ENCODE measurements at regions not wholly inside any gene's neighbourhood (a gene's known extent, or its start where the extent isn't known, plus 50 kb on each side); places are given as distances from the start of the nearest gene placed in this dataset.

GRCh38 chr7:18179093-18179492, 151.4 kb upstream of the PRPS1L1 start:
- peak overlapping the region in 1 of 2 experiments; percentile 62 for H3K27ac ChIP-seq (ENCODE audit: insufficient read depth in 1 of 2, low read depth in 1 of 2, low read length in 2 of 2, poor library complexity in 1 of 2, severe bottlenecking in 2 of 2)
- ChIA-PET POLR2A (no interaction called here), CTCF (no interaction called here)
- peaks cover 0 to 3% (median 0%) of the 10 kb centered on the region in 5 experiments for H3K9me3 ChIP-seq (ENCODE audit: control extremely low read depth in 1 of 5, control insufficient read depth in 4 of 5, insufficient read depth in 2 of 5, low read depth in 1 of 5, low read length in 4 of 5)
- no peak overlapping the region for H3K4me3 ChIP-seq (ENCODE audit: control insufficient read depth in 1 of 7, extremely low read depth in 1 of 7, insufficient read depth in 4 of 7, low read depth in 2 of 7, low read length in 6 of 7)
- DNase-seq: peak in 2 of 3 donors; percentile 25 to 41
- no peaks in the 10 kb centered on the region for H3K27me3 ChIP-seq (replicated peaks in 2 of 5; ENCODE audit: control insufficient read depth in 4 of 5, insufficient read depth in 5 of 5, low read length in 4 of 5)
- peaks cover 6 to 38% (median 24%) of the 10 kb centered on the region in 4 experiments for H3K4me1 ChIP-seq (ENCODE audit: control extremely low read depth in 1 of 4, control insufficient read depth in 4 of 4, insufficient read depth in 4 of 4, low read length in 3 of 4)
- no peaks in the 10 kb centered on the region for H3K36me3 ChIP-seq (ENCODE audit: control insufficient read depth in 4 of 4, insufficient read depth in 4 of 4, low read length in 3 of 4)

- Histone ChIP-seq H3K4me1 (ENCODE audit: control extremely low read depth in 1 of 4, control insufficient read depth in 4 of 4, insufficient read depth in 4 of 4, low read length in 3 of 4) (peaks cover 6 to 37% (median 24%) of the 10 kb centered on the region in 4 experiments), H3K9me3 (ENCODE audit: control extremely low read depth in 1 of 5, control insufficient read depth in 4 of 5, insufficient read depth in 2 of 5, low read depth in 1 of 5, low read length in 4 of 5) (no peaks in the 10 kb centered on the region), H3K27ac (ENCODE audit: insufficient read depth in 1 of 2, low read depth in 1 of 2, low read length in 2 of 2, poor library complexity in 1 of 2, severe bottlenecking in 2 of 2) (no peak overlapping the region), H3K27me3 (replicated peaks in 2 of 5; ENCODE audit: control insufficient read depth in 4 of 5, insufficient read depth in 5 of 5, low read length in 4 of 5) (no peaks in the 10 kb centered on the region), H3K4me3 (ENCODE audit: control insufficient read depth in 1 of 7, extremely low read depth in 1 of 7, insufficient read depth in 4 of 7, low read depth in 2 of 7, low read length in 6 of 7) (no peak overlapping the region), H3K36me3 (ENCODE audit: control insufficient read depth in 4 of 4, insufficient read depth in 4 of 4, low read length in 3 of 4) (no peaks in the 10 kb centered on the region)
- CTCF ChIA-PET: interaction anchor here (1.0 kb wide), 1 partner anchor 49 kb away, joined by 3 read pairs; no protein-coding TSS in a partner anchor
- POLR2A ChIA-PET: no interaction called here
- peak; percentile 37 to 89 (median 80) for DNase-seq
- WGBS (ENCODE audit: insufficient coverage): no CpG with 5 or more reads among the region's 1 CpG
Observed at GRCh38 chr7:18180685-18181084, 153.0 kb upstream of the PRPS1L1 start.

GRCh38 chr7:18189500-18190126, 162.0 kb upstream of the PRPS1L1 start:
- H3K36me3 ChIP-seq (ENCODE audit: control insufficient read depth in 4 of 4, insufficient read depth in 4 of 4, low read length in 3 of 4): no peaks in the 10 kb centered on the region
- ChIA-PET CTCF (no interaction called here), POLR2A (no interaction called here)
- peaks cover 0 to 11% (median 8%) of the 10 kb centered on the region in 4 experiments for H3K4me1 ChIP-seq (ENCODE audit: control extremely low read depth in 1 of 4, control insufficient read depth in 4 of 4, insufficient read depth in 4 of 4, low read length in 3 of 4)
- no peak for DNase-seq
- H3K27me3 ChIP-seq (replicated peaks in 2 of 5; ENCODE audit: control insufficient read depth in 4 of 5, insufficient read depth in 5 of 5, low read length in 4 of 5): no peaks in the 10 kb centered on the region
- no peak overlapping the region for H3K27ac ChIP-seq (ENCODE audit: insufficient read depth in 1 of 2, low read depth in 1 of 2, low read length in 2 of 2, poor library complexity in 1 of 2, severe bottlenecking in 2 of 2)
- H3K4me3 ChIP-seq (ENCODE audit: control insufficient read depth in 1 of 7, extremely low read depth in 1 of 7, insufficient read depth in 4 of 7, low read depth in 2 of 7, low read length in 6 of 7): no peak overlapping the region
- no peaks in the 10 kb centered on the region for H3K9me3 ChIP-seq (ENCODE audit: control extremely low read depth in 1 of 5, control insufficient read depth in 4 of 5, insufficient read depth in 2 of 5, low read depth in 1 of 5, low read length in 4 of 5)
- 100% methylated on average over 4 of the region's 5 CpGs for WGBS (ENCODE audit: insufficient coverage)

GRCh38 chr7:18191341-18191740, 163.7 kb upstream of the PRPS1L1 start:
- peaks cover 0 to 11% (median 8%) of the 10 kb centered on the region in 4 experiments for H3K4me1 ChIP-seq (ENCODE audit: control extremely low read depth in 1 of 4, control insufficient read depth in 4 of 4, insufficient read depth in 4 of 4, low read length in 3 of 4)
- CTCF ChIA-PET: interaction anchor here (1.5 to 1.6 kb wide), 2 partner anchors 10 to 16 kb away, joined by 3 read pairs; no protein-coding TSS in a partner anchor

GRCh38 chr7:18191862-18192625, 164.4 kb upstream of the PRPS1L1 start:
- no peak overlapping the region for H3K4me3 ChIP-seq (ENCODE audit: control insufficient read depth in 1 of 7, extremely low read depth in 1 of 7, insufficient read depth in 4 of 7, low read depth in 2 of 7, low read length in 6 of 7)
- no peaks in the 10 kb centered on the region for H3K36me3 ChIP-seq (ENCODE audit: control insufficient read depth in 4 of 4, insufficient read depth in 4 of 4, low read length in 3 of 4)
- WGBS (ENCODE audit: insufficient coverage): 96% methylated on average over 4 of the region's 8 CpGs
- ChIA-PET CTCF (interaction anchor here (1.6 kb wide), 1 partner anchor 9 kb away, joined by 3 read pairs; no protein-coding TSS in a partner anchor), POLR2A (no interaction called here)
- H3K27ac ChIP-seq (ENCODE audit: insufficient read depth in 1 of 2, low read depth in 1 of 2, low read length in 2 of 2, poor library complexity in 1 of 2, severe bottlenecking in 2 of 2): no peak overlapping the region
- no peaks in the 10 kb centered on the region for H3K9me3 ChIP-seq (ENCODE audit: control extremely low read depth in 1 of 5, control insufficient read depth in 4 of 5, insufficient read depth in 2 of 5, low read depth in 1 of 5, low read length in 4 of 5)
- H3K4me1 ChIP-seq (ENCODE audit: control extremely low read depth in 1 of 4, control insufficient read depth in 4 of 4, insufficient read depth in 4 of 4, low read length in 3 of 4): peaks cover 0 to 11% (median 8%) of the 10 kb centered on the region in 4 experiments
- H3K27me3 ChIP-seq (replicated peaks in 2 of 5; ENCODE audit: control insufficient read depth in 4 of 5, insufficient read depth in 5 of 5, low read length in 4 of 5): no peaks in the 10 kb centered on the region
- no peak for DNase-seq

More at GRCh38 chr7:18191341-18191740, 163.7 kb upstream of the PRPS1L1 start:
- POLR2A ChIA-PET: no interaction called here
- peak; percentile 17 to 79 (median 67) for DNase-seq
- no CpG with 5 or more reads among the region's 2 CpGs for WGBS (ENCODE audit: insufficient coverage)
- H3K27ac ChIP-seq (ENCODE audit: insufficient read depth in 1 of 2, low read depth in 1 of 2, low read length in 2 of 2, poor library complexity in 1 of 2, severe bottlenecking in 2 of 2): peak overlapping the region in 1 of 2 experiments; percentile 31
- H3K9me3 ChIP-seq (ENCODE audit: control extremely low read depth in 1 of 5, control insufficient read depth in 4 of 5, insufficient read depth in 2 of 5, low read depth in 1 of 5, low read length in 4 of 5): no peaks in the 10 kb centered on the region
- no peaks in the 10 kb centered on the region for H3K27me3 ChIP-seq (replicated peaks in 2 of 5; ENCODE audit: control insufficient read depth in 4 of 5, insufficient read depth in 5 of 5, low read length in 4 of 5)
- no peaks in the 10 kb centered on the region for H3K36me3 ChIP-seq (ENCODE audit: control insufficient read depth in 4 of 4, insufficient read depth in 4 of 4, low read length in 3 of 4)
- H3K4me3 ChIP-seq (ENCODE audit: control insufficient read depth in 1 of 7, extremely low read depth in 1 of 7, insufficient read depth in 4 of 7, low read depth in 2 of 7, low read length in 6 of 7): no peak overlapping the region

GRCh38 chr7:18194616-18195015, 167.0 kb upstream of the PRPS1L1 start:
- Histone ChIP-seq H3K4me3 (ENCODE audit: control insufficient read depth in 1 of 7, extremely low read depth in 1 of 7, insufficient read depth in 4 of 7, low read depth in 2 of 7, low read length in 6 of 7) (no peak overlapping the region), H3K36me3 (ENCODE audit: control insufficient read depth in 4 of 4, insufficient read depth in 4 of 4, low read length in 3 of 4) (no peaks in the 10 kb centered on the region), H3K4me1 (ENCODE audit: control extremely low read depth in 1 of 4, control insufficient read depth in 4 of 4, insufficient read depth in 4 of 4, low read length in 3 of 4) (peaks cover 0 to 11% (median 8%) of the 10 kb centered on the region in 4 experiments), H3K9me3 (ENCODE audit: control extremely low read depth in 1 of 5, control insufficient read depth in 4 of 5, insufficient read depth in 2 of 5, low read depth in 1 of 5, low read length in 4 of 5) (peaks cover 0 to 2% (median 0%) of the 10 kb centered on the region in 5 experiments), H3K27ac (ENCODE audit: insufficient read depth in 1 of 2, low read depth in 1 of 2, low read length in 2 of 2, poor library complexity in 1 of 2, severe bottlenecking in 2 of 2) (no peak overlapping the region), H3K27me3 (replicated peaks in 2 of 5; ENCODE audit: control insufficient read depth in 4 of 5, insufficient read depth in 5 of 5, low read length in 4 of 5) (no peaks in the 10 kb centered on the region)
- no peak for DNase-seq
- CTCF ChIA-PET: no interaction called here
- POLR2A ChIA-PET: no interaction called here

GRCh38 chr7:18196638-18197037, 169.0 kb upstream of the PRPS1L1 start:
- 100% methylated on average over 3 of the region's 3 CpGs for WGBS (ENCODE audit: insufficient coverage)
- Histone ChIP-seq H3K4me3 (ENCODE audit: control insufficient read depth in 1 of 7, extremely low read depth in 1 of 7, insufficient read depth in 4 of 7, low read depth in 2 of 7, low read length in 6 of 7) (no peak overlapping the region), H3K27ac (ENCODE audit: insufficient read depth in 1 of 2, low read depth in 1 of 2, low read length in 2 of 2, poor library complexity in 1 of 2, severe bottlenecking in 2 of 2) (no peak overlapping the region), H3K4me1 (ENCODE audit: control extremely low read depth in 1 of 4, control insufficient read depth in 4 of 4, insufficient read depth in 4 of 4, low read length in 3 of 4) (peaks cover 0 to 4% (median 2%) of the 10 kb centered on the region in 4 experiments), H3K9me3 (ENCODE audit: control extremely low read depth in 1 of 5, control insufficient read depth in 4 of 5, insufficient read depth in 2 of 5, low read depth in 1 of 5, low read length in 4 of 5) (peaks cover 0 to 2% (median 0%) of the 10 kb centered on the region in 5 experiments), H3K36me3 (ENCODE audit: control insufficient read depth in 4 of 4, insufficient read depth in 4 of 4, low read length in 3 of 4) (no peaks in the 10 kb centered on the region), H3K27me3 (replicated peaks in 2 of 5; ENCODE audit: control insufficient read depth in 4 of 5, insufficient read depth in 5 of 5, low read length in 4 of 5) (no peaks in the 10 kb centered on the region)
- ChIA-PET POLR2A (no interaction called here), CTCF (interaction anchor here (2.8 kb wide), 1 partner anchor 18 kb away, joined by 14 read pairs; no protein-coding TSS in a partner anchor)
- no peak for DNase-seq

Data from common myeloid progenitor, CD34-positive (primary cell).